HG02943 (cell line): ENCODE measurements at regions not wholly inside any gene's neighbourhood (a gene's known extent, or its start where the extent isn't known, plus 50 kb on each side); places are given as distances from the start of the nearest gene placed in this dataset.

Experiments used
- ATAC-seq: cut with Tn5 transposase; IDR thresholded peaks from one replicate; pipeline ENCODE4 v1.9.1; 2021; ENCODE audit warnings: mild to moderate bottlenecking, low read depth, moderate library complexity; ENCODE audit not compliant: unreplicated experiment

DNA sequence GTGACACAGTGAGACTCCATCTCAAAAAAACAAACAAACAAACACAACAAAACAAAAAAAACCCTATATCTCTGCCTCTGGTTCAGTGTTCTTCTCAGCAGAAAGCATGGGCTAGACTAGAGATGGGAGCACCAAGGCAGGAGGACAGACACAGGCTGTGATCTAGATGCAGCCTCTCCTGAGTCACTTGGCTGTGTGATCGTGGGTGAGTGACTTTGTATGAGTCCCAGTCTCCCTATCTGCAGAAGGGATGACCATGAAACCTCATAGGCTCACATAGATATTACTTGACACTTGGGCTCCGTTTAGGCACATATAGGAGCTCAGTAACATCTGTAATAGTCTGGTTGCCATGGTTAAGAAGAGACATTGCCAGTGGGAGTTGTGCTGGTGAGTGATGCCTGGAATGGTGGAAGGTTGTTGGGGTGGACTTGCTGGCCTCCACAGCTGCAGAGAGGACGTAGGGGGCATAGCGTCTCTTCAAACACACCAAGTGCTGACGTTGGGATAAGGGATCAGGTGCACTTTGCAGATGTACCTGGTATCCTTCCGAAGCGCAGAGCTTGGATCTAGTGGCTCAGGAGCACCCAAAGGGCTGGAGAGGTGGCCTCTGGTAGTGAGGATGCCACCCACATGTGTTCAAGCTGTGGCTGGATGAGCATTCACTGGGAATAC, 318.9 kb upstream of the HS6ST1 start:
- ATAC-seq: no peak

GRCh38 chr2:128638341-128639119, 319.9 kb upstream of the HS6ST1 start:
- no peak for ATAC-seq

GRCh38 chr2:128639120-128639477, 320.4 kb upstream of the HS6ST1 start:
- no peak for ATAC-seq

- ATAC-seq: no peak
Observed at GRCh38 chr2:128639693-128640092, 321.0 kb upstream of the HS6ST1 start.

- no peak for ATAC-seq
Observed at GRCh38 chr2:128640166-128640844, 321.6 kb upstream of the HS6ST1 start.

DNA sequence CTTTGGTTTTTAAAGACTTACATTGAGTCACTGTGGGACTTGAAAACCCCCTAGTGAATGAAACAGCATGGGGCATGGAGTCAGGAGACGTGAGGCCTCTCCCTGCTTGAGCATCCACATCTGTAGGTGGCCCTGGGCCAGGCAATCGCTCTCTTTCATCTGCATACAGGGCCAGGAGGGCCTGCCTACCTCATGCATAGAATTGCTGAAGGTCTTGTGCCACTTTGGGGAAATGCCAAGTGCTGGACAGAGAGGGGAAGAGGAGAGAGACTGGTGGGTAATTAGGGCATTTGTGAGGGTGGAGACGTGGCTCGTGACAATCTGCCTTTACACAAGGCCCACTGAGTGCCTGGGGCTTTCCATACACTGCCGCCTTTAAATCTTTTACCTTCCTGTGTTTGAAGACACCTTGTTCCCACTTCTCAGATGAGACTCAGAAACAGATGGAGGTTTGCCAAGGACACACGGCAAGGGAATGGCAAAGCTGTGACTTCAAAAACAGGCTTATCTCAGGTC, 322.2 kb upstream of the HS6ST1 start:
- ATAC-seq: no peak

DNA sequence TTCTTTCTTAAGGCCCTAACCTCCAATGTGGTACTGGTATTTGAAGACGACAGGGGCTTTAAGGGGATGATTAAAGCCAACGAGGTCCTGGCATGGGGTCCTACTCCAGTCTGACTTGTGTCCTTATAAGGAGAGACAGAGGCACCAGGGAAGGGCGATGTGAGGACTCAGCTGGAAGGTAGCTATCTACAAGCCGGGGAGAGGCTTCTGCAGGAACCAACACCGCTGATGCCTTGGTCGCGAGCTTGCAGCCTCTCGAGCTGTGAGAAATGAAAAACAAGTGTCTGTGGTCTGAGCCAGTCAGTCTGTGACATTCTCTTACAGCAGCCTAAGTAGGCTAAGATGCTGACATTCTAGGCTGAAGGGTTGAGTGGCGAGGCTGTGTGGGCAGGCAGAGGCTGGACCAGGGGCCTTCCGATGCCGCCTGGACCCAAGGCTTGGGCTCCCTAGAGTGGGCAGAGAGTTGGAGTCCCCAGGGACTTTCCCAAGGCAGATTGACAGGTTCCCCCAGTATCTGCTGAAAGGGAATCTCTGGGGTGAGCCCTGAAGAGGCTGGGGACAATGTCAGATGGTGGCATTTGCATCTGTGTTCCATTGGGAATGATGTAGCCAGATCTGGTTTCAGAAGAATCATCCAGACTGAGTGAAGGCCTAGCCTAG, 322.9 kb upstream of the HS6ST1 start:
- no peak for ATAC-seq

- no peak for ATAC-seq
Observed at GRCh38 chr2:128642316-128642715, 323.6 kb upstream of the HS6ST1 start.

- ATAC-seq: no peak
Observed at GRCh38 chr2:128642821-128643220, 324.2 kb upstream of the HS6ST1 start.

- ATAC-seq: no peak
Observed at GRCh38 chr2:128643221-128644065, 324.8 kb upstream of the HS6ST1 start.

GRCh38 chr2:128644156-128644555, 325.5 kb upstream of the HS6ST1 start:
- no peak for ATAC-seq

GRCh38 chr2:128644718-128645256, 326.1 kb upstream of the HS6ST1 start:
- no peak for ATAC-seq

GRCh38 chr2:128645631-128646030, 327.0 kb upstream of the HS6ST1 start:
- no peak for ATAC-seq

GRCh38 chr2:128646091-128646490, 327.4 kb upstream of the HS6ST1 start:
- no peak for ATAC-seq

DNA sequence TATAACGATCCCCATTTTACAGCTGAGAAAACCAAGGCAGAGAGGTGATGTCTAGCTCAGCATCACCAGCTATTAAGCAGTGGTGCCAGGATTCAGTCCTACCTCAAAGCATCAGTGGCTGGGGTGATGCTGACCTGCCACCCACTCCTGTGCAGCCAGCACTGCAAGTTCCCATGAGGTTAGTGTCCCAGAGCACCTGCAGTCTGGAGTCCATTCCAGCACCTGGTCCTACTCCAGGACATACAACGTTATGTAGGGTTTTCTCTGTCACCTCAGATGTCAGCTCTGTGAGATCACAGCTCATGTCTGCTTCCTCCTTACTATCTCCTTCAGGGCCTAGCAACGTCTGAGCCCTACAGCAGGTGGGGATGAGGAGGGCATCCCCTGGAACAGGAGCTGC, 328.0 kb upstream of the HS6ST1 start:
- no peak for ATAC-seq

DNA sequence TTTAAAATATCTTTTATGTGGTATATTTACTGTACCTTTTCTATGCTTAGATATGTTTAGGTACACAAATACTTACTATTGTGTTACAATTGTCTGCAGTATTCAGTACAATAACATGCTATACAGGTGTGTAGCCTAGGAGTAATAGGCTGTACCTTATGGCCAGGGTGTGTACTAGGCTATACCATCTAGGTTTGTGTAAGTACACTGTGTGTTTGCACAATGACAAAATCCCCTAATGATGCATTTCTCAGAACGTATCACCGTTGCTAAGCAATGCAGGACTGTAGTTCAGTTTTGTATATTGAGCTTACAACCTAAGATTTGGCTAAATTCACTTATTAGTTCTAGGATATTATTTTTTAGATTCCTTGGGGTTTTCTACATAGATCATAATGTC, 332.3 kb upstream of the HS6ST1 start:
- no peak for ATAC-seq

GRCh38 chr2:128654408-128654807, 335.7 kb upstream of the HS6ST1 start:
- ATAC-seq: no peak

DNA sequence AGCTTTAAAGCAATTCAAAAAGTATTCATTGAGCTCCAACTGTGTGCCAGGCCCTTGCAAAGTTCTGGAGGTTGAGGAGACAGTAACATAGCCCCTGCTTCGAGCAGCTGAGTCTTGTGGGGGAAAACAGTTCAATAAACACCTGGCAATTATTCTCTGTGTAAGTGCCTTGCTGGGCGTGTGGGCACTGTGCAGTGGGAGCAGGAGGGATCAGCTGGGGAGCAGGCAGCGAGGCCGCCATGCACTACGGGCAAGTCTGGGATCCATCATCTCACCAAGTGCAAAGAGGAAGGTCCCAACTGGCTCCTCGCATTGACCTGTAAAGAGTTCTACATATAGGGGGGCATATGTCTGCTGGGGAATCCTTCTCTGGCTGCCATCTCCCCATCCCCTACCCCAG, 342.2 kb upstream of the HS6ST1 start:
- ATAC-seq: no peak

DNA sequence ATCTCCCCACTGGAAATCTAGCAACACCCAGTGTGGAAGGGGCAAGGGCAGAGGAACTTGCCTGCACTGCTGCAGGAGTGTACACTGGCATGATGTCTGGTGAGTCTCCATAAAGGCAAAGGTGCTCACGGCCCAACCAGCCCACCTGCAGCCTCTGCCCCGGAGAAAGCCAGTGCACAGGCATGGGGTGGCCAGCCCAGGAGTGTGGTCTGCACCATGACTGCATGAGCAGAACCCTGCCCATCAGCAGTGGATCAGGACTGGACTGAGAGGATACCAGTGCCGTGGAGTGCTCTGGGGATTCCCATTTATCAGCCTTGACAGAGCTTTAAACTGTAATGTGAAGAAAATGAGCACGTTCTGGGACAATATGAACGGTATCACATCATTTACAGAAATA, 342.6 kb upstream of the HS6ST1 start:
- no peak for ATAC-seq

DNA sequence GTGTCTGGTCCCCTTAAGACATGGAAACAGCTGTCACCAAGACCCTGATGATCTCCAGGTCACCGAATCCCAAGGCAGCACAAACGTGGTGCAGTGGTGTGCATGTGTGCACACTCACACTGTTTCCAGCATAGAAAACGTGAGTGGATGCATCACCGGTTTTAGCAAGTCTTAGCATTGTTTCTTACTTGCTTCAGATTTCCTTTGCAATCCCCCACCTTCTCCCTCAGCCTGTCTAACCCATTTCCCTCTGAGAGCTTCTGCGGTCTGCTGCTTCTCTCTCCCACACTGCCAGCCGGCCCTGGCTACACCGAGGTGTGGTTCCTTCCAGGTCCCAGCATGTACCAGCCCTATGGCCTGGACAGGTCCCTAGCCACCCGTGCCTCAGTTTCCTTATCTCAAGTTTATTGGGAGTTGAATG, 343.4 kb upstream of the HS6ST1 start:
- ATAC-seq: no peak
